GM19372 (cell line): ENCODE measurements at regions not wholly inside any gene's neighbourhood (a gene's known extent, or its start where the extent isn't known, plus 50 kb on each side); places are given as distances from the start of the nearest gene placed in this dataset.
"Not testable (repeated sequence)": the region's sequence is repeated elsewhere in the genome, so short reads cannot be mapped to it uniquely, and the experiment has no call there.

Experiments used
- ATAC-seq: cut with Tn5 transposase; IDR thresholded peaks from one replicate; pipeline ENCODE4 v1.9.1; 2021; ENCODE audit warnings: mild to moderate bottlenecking, low read depth, moderate library complexity; ENCODE audit not compliant: unreplicated experiment

- no peak for ATAC-seq
Observed at GRCh38 chr15:69552057-69552815, 99.6 kb downstream of the RPLP1 start.

- ATAC-seq = no peak
Observed at GRCh38 chr15:69553686-69554085, 101.1 kb downstream of the RPLP1 start.

GRCh38 chr15:69554279-69554961 lies 101.8 kb downstream of the RPLP1 start:
- ATAC-seq = no peak

- no peak for ATAC-seq
Observed at GRCh38 chr15:69555080-69555479, 102.5 kb downstream of the RPLP1 start.

- ATAC-seq = no peak
Observed at GRCh38 chr15:69556344-69556743, 103.7 kb downstream of the RPLP1 start.

GRCh38 chr15:69557020-69557706 lies 104.5 kb downstream of the RPLP1 start:
- ATAC-seq = no peak

- ATAC-seq = no peak
Observed at GRCh38 chr15:69557707-69558409, 105.2 kb downstream of the RPLP1 start.

- no peak for ATAC-seq
Observed at GRCh38 chr15:69559440-69560190, 107.0 kb downstream of the RPLP1 start.

GRCh38 chr15:69561071-69561784 lies 108.6 kb downstream of the RPLP1 start:
- no peak for ATAC-seq

- no peak for ATAC-seq
Observed at GRCh38 chr15:69562116-69562515, 109.5 kb downstream of the RPLP1 start.

- ATAC-seq = no peak
Observed at GRCh38 chr15:69562564-69562963, 109.9 kb downstream of the RPLP1 start.

GRCh38 chr15:69565066-69565655 lies 112.5 kb downstream of the RPLP1 start:
- ATAC-seq = no peak

- ATAC-seq = not testable (repeated sequence)
Observed at GRCh38 chr15:69567238-69567760, 114.7 kb downstream of the RPLP1 start.

GRCh38 chr15:69568173-69569009 lies 115.8 kb downstream of the RPLP1 start:
- no peak for ATAC-seq

- ATAC-seq = no peak
Observed at GRCh38 chr15:69570454-69570853, 117.8 kb downstream of the RPLP1 start.

GRCh38 chr15:69570997-69571396 lies 118.4 kb downstream of the RPLP1 start:
- no peak for ATAC-seq

GRCh38 chr15:69573278-69573677 lies 120.7 kb downstream of the RPLP1 start:
- ATAC-seq = not testable (repeated sequence)
